ENCODE measurements at regions not wholly inside any gene's neighbourhood (a gene's known extent, or its start where the extent isn't known, plus 50 kb on each side); places are given as distances from the start of the nearest gene placed in this dataset.

GRCh38 chr11:112543390-112543789, 282.7 kb upstream of the PLET1 start:
- ChIA-PET RAD21 (ENCODE audit: low non-redundant PET in 1 of 2, low total read pairs in 2 of 2, uncharacterized antibody in 2 of 2, unreplicated experiment in 2 of 2) (no interaction called here), CTCF (interaction anchor here (1.5 kb wide), 1 partner anchor 12 kb away, joined by 6 read pairs; no protein-coding TSS in a partner anchor), POLR2A (no interaction called here)
- Histone ChIP-seq H3K9ac (ENCODE audit: low read length) (no peak overlapping the region), H3K9me2 (ENCODE audit: insufficient read depth) (no peaks in the 10 kb centered on the region), H3K4me3 (replicated peaks in 1 of 2; ENCODE audit: low read depth in 1 of 2, low read length in 2 of 2) (no peak overlapping the region), H3K27ac (ENCODE audit: low read depth, low read length) (no peak overlapping the region), H3K9me3 (ENCODE audit: control insufficient read depth in 1 of 2, insufficient read depth in 1 of 2, low read depth in 1 of 2, low read length in 2 of 2) (no peaks in the 10 kb centered on the region), H4K20me1 (ENCODE audit: insufficient read depth) (no peaks in the 10 kb centered on the region), H3K36me3 (ENCODE audit: control insufficient read depth in 1 of 2, insufficient read depth in 2 of 2, low read length in 2 of 2) (no peaks in the 10 kb centered on the region), H3K27me3 (ENCODE audit: insufficient read depth, low read length) (peaks cover 47% of the 10 kb centered on the region), H2AFZ (ENCODE audit: low read depth, low read length, poor library complexity, severe bottlenecking) (no peak overlapping the region), H3K4me2 (ENCODE audit: low read length) (no peak overlapping the region), H3K79me2 (ENCODE audit: insufficient read depth, low read length) (no peaks in the 10 kb centered on the region), H3K4me1 (ENCODE audit: control insufficient read depth in 1 of 2, insufficient read depth in 2 of 2, low read length in 2 of 2) (no peaks in the 10 kb centered on the region)
- BruUV-seq (replicated peaks) = no TSS peak
- no peak for TF ChIP-seq TCF7L2 (IDR thresholded peaks at IDR 0.05; ENCODE audit: borderline replicate concordance, extremely low read depth, insufficient read depth, insufficient read length)
- no peak for TF ChIP-seq EZH2phosphoT487 (IDR thresholded peaks at IDR 0.05; ENCODE audit: borderline replicate concordance)
- TF ChIP-seq ZNF274 (IDR thresholded peaks at IDR 0.05; ENCODE audit: low read depth, low read length) = no peak
- TF ChIP-seq FOSL1 (IDR thresholded peaks at IDR 0.05; ENCODE audit: low read depth) = no peak
- TF ChIP-seq ATF3 (IDR thresholded peaks at IDR 0.05) = no peak
- TF ChIP-seq POLR2A (IDR thresholded peaks at IDR 0.05; ENCODE audit: borderline replicate concordance, extremely low read depth, insufficient read depth, insufficient read length) = no peak
- TF ChIP-seq EGR1 (IDR thresholded peaks at IDR 0.05; ENCODE audit: low read depth) = no peak
- no peak for TF ChIP-seq SP1 (IDR thresholded peaks at IDR 0.05; ENCODE audit: low read depth)
- no peak for TF ChIP-seq ZFX (IDR thresholded peaks at IDR 0.05)
- TF ChIP-seq CEBPB (IDR thresholded peaks at IDR 0.05; ENCODE audit: low read depth) = no peak
- TF ChIP-seq RAD21 (IDR thresholded peaks at IDR 0.05; ENCODE audit: low read depth) = no peak
- TF ChIP-seq, protein P1, sequence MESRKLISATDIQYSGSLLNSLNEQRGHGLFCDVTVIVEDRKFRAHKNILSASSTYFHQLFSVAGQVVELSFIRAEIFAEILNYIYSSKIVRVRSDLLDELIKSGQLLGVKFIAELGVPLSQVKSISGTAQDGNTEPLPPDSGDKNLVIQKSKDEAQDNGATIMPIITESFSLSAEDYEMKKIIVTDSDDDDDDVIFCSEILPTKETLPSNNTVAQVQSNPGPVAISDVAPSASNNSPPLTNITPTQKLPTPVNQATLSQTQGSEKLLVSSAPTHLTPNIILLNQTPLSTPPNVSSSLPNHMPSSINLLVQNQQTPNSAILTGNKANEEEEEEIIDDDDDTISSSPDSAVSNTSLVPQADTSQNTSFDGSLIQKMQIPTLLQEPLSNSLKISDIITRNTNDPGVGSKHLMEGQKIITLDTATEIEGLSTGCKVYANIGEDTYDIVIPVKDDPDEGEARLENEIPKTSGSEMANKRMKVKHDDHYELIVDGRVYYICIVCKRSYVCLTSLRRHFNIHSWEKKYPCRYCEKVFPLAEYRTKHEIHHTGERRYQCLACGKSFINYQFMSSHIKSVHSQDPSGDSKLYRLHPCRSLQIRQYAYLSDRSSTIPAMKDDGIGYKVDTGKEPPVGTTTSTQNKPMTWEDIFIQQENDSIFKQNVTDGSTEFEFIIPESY (IDR thresholded peaks at IDR 0.05; ENCODE audit: extremely low read depth, insufficient replicate concordance, low read length) = no peak
- ATAC-seq (no peak), DNase-seq (ENCODE audit: low read depth, low spot score) (no peak)
- intact Hi-C loops (cut with micrococcal nuclease) = no loop called here

All from HCT116 (cell line).